ENCODE measurements at regions not wholly inside any gene's neighbourhood (a gene's known extent, or its start where the extent isn't known, plus 50 kb on each side); places are given as distances from the start of the nearest gene placed in this dataset.

- no peak for TF ChIP-seq NFIC (IDR thresholded peaks at IDR 0.05)
- TF ChIP-seq CREB1 (IDR thresholded peaks at IDR 0.05; ENCODE audit: low read depth) = no peak
- TF ChIP-seq MAX (IDR thresholded peaks at IDR 0.05) = no peak
- no peak for TF ChIP-seq RAD21 (IDR thresholded peaks at IDR 0.05; ENCODE audit: low read depth)
- no peak for TF ChIP-seq YY1 (IDR thresholded peaks at IDR 0.05; ENCODE audit: low read depth)
- no peak for TF ChIP-seq ZBTB7A (IDR thresholded peaks at IDR 0.05; ENCODE audit: low read depth)
- TF ChIP-seq TCF12 (IDR thresholded peaks at IDR 0.05; ENCODE audit: low read depth) = no peak
- no peak for TF ChIP-seq CEBPB (IDR thresholded peaks at IDR 0.05)
- TF ChIP-seq EGR1 (IDR thresholded peaks at IDR 0.05) = no peak
- no peak for TF ChIP-seq EP300 (IDR thresholded peaks at IDR 0.05; ENCODE audit: borderline replicate concordance)
- TF ChIP-seq FOXM1 (IDR thresholded peaks at IDR 0.05; ENCODE audit: borderline replicate concordance, low read depth) = no peak
Observed at GRCh38 chr6:84892671-84893070, 128.3 kb upstream of the TBX18 start.

Measured in Ishikawa (cell line).